A549 (cell line): ENCODE measurements at regions not wholly inside any gene's neighbourhood (a gene's known extent, or its start where the extent isn't known, plus 50 kb on each side); places are given as distances from the start of the nearest gene placed in this dataset.

Source experiments
- CEBPB ChIP-seq, 2 experiments: fragments of >200 bp in 1 of 2; sonication (Bioruptor Twin) in 1 of 2; formaldehyde crosslinking in 1 of 2; IDR thresholded peaks; 2 replicates each; pipeline ENCODE4 v1.6.1; 2012 to 2016
- EP300 ChIP-seq, 2 experiments: fragments of >200 bp; sonication (Bioruptor Twin); formaldehyde crosslinking; IDR thresholded peaks; 2 replicates in 1 of 2; 3 replicates in 1 of 2; pipeline ENCODE4 v1.6.1; 2016 to 2017
- JUN ChIP-seq, 2 experiments: fragments of >200 bp; sonication (Bioruptor Twin); formaldehyde crosslinking; IDR thresholded peaks; 2 replicates in 1 of 2; 3 replicates in 1 of 2; pipeline ENCODE4 v1.6.1; 2016 to 2017
- POLR2A ChIP-seq: IDR thresholded peaks from 2 replicates; pipeline ENCODE4 v1.6.1; 2012; ENCODE audit warnings: mild to moderate bottlenecking, low read length
- RCOR1 ChIP-seq: fragments of 150-350 bp; IDR thresholded peaks from 2 replicates; pipeline ENCODE4 v1.6.1; 2014; ENCODE audit warnings: antibody characterized with exemption, low read length, low read depth
- SREBF2 ChIP-seq: fragments of 450-650 bp; IDR thresholded peaks from 2 replicates; pipeline ENCODE4 v1.6.1; 2014; ENCODE audit warnings: mild to moderate bottlenecking, moderate library complexity
- ZSCAN20 ChIP-seq: fragments of 250-450 bp; sonication (Bioruptor Pico); IDR thresholded peaks from 2 replicates; pipeline ENCODE4 v1.8.0; 2022; ENCODE audit warnings: mild to moderate bottlenecking, moderate library complexity
- TF ChIP-seq, protein P1 (sequence below): fragments of >200 bp; sonication (Bioruptor Twin); formaldehyde crosslinking; IDR thresholded peaks from 3 replicates; pipeline ENCODE4 v1.5.1; 2016
- TF ChIP-seq, protein P2 (sequence below): fragments of >200 bp; sonication (Bioruptor Twin); formaldehyde crosslinking; IDR thresholded peaks from 3 replicates; pipeline ENCODE4 v1.6.1; 2016
- TF ChIP-seq, protein P3 (sequence below): IDR thresholded peaks from 2 replicates; pipeline ENCODE4 v1.6.1; 2012

DNA sequence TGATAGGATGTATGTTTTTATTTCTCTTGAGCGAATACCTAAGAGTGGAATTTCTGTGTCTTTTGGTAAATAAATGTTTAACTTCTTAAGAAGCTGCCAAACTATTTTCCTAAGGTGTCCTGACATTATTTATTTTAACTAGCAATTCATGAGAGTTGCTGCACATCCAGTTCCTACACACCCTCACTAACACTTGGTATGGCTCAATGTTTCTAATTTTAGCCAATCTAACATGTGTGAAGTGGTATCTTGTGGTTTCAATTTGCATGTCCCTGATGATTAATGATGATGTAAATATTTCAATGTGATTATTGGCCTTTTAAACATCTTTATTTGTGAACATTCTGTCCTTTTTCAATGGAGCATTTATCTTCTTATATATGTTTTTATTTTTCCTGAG lies 2095.5 kb upstream of the C9orf72 start:
- TF ChIP-seq, protein P1, sequence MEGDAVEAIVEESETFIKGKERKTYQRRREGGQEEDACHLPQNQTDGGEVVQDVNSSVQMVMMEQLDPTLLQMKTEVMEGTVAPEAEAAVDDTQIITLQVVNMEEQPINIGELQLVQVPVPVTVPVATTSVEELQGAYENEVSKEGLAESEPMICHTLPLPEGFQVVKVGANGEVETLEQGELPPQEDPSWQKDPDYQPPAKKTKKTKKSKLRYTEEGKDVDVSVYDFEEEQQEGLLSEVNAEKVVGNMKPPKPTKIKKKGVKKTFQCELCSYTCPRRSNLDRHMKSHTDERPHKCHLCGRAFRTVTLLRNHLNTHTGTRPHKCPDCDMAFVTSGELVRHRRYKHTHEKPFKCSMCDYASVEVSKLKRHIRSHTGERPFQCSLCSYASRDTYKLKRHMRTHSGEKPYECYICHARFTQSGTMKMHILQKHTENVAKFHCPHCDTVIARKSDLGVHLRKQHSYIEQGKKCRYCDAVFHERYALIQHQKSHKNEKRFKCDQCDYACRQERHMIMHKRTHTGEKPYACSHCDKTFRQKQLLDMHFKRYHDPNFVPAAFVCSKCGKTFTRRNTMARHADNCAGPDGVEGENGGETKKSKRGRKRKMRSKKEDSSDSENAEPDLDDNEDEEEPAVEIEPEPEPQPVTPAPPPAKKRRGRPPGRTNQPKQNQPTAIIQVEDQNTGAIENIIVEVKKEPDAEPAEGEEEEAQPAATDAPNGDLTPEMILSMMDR, result no peak
- TF ChIP-seq ZSCAN20 (CRISPR knock-in tag) (no peak), POLR2A (no peak), EP300 (IDR thresholded peaks at IDR 0.05) (no peak), RCOR1 (no peak), SREBF2 (no peak), CEBPB (IDR thresholded peaks at IDR 0.05) (no peak), JUN (IDR thresholded peaks at IDR 0.05) (no peak)
- TF ChIP-seq, protein P2, sequence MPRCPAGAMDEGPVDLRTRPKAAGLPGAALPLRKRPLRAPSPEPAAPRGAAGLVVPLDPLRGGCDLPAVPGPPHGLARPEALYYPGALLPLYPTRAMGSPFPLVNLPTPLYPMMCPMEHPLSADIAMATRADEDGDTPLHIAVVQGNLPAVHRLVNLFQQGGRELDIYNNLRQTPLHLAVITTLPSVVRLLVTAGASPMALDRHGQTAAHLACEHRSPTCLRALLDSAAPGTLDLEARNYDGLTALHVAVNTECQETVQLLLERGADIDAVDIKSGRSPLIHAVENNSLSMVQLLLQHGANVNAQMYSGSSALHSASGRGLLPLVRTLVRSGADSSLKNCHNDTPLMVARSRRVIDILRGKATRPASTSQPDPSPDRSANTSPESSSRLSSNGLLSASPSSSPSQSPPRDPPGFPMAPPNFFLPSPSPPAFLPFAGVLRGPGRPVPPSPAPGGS, result no peak
- TF ChIP-seq, protein P3, sequence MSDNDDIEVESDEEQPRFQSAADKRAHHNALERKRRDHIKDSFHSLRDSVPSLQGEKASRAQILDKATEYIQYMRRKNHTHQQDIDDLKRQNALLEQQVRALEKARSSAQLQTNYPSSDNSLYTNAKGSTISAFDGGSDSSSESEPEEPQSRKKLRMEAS, result no peak
